Superior temporal gyrus (tissue), 1 donor: ENCODE measurements at regions not wholly inside any gene's neighbourhood (a gene's known extent, or its start where the extent isn't known, plus 50 kb on each side); places are given as distances from the start of the nearest gene placed in this dataset.

ENCODE experiments used
- DNase-seq: peaks from one replicate; pipeline ENCODE4 v3.0.0-alpha.2; 2016; ENCODE audit errors: extremely low spot score

GRCh38 chr20:11716239-11716944, 201.3 kb upstream of the BTBD3 start:
- peak; percentile 67 for DNase-seq

GRCh38 chr20:11716945-11717248, 200.8 kb upstream of the BTBD3 start:
- DNase-seq = no peak

- DNase-seq = no peak
These were observed 200.1 kb upstream of the BTBD3 start for GRCh38 chr20:11717562-11717961.

- DNase-seq = no peak
These were observed 199.1 kb upstream of the BTBD3 start for GRCh38 chr20:11718474-11719094.

DNA sequence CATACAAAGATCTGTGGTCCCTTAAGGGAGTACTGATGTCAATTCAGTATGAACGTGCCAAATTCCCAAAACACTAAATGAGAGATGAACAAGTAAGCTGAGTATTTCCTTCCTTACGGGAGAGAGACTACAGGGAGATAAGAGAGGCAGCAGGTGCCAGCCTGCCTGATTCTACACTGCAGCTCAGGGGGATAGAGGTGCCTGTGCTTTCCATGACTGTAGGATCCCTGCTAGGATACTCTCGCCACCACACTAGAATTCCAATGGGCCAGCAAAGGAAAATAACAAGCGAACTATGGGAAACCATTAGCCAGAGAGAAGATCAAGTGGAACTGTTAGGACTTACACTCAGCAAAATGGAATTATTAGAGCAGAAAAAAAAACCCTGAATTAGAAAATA, 198.5 kb upstream of the BTBD3 start:
- DNase-seq = no peak

DNA sequence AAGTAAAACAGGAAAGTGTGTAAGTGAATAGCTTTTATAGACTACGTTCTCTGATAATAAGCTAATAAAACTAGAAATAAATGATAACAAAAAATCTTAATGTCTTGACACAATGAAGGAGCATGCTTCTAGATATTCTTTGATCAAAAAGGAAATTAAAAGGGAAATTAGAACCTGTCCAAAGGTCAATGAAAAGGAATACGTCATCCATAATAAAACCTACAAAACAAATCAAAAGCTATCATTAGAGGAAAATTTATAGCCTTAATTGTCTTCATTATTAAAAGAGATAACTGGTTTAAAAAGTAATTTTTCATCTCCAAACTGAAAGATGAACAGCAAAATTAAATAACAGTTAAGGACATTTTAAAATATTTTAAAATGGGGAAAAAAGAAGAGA, 196.3 kb upstream of the BTBD3 start:
- DNase-seq = no peak

- no peak for DNase-seq
These were observed 193.6 kb upstream of the BTBD3 start for GRCh38 chr20:11724097-11724496.

- DNase-seq = no peak
These were observed 191.7 kb upstream of the BTBD3 start for GRCh38 chr20:11726026-11726425.

GRCh38 chr20:11727708-11728107, 190.0 kb upstream of the BTBD3 start:
- DNase-seq = no peak

DNA sequence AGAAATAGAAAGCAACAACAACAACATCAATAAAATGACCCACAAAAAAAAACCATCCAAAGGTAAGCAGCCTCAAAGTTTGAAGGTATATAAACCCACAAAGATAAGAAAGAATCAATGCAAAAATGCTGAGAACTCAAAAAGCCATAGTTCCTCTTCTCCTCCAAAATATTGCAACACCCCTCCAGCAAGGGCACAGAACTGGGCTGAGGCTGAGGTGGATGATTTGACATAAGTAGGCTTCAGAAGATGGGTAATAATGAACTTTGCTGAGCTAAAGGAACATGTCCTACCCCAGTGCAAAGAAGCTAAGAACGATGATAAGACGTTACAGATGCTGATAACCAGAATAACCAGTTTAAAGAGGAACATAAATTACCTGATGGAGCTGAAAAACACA, 188.8 kb upstream of the BTBD3 start:
- no peak for DNase-seq

- no peak for DNase-seq
These were observed 187.9 kb upstream of the BTBD3 start for GRCh38 chr20:11729806-11730205.

DNA sequence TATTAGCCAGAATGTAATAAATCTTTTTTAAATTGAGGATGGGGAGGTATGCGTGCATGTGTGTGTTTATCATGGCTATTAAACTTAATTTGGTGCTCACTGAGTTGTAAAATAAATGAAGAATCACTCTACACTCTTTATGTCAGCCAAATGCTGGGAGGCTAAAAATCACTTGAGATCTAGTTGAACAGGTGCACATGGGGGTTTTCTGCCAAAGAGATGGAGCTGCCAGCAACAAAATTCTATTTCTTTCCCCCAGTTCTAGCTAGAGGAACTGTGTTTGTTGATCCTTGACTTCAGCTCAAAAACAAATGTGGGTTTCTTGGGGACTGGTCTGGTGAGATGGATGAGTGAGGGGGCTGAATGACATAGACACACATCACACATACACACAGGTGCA, 183.3 kb upstream of the BTBD3 start:
- DNase-seq = no peak

- DNase-seq = no peak
These were observed 178.8 kb upstream of the BTBD3 start for GRCh38 chr20:11738852-11739251.

DNA sequence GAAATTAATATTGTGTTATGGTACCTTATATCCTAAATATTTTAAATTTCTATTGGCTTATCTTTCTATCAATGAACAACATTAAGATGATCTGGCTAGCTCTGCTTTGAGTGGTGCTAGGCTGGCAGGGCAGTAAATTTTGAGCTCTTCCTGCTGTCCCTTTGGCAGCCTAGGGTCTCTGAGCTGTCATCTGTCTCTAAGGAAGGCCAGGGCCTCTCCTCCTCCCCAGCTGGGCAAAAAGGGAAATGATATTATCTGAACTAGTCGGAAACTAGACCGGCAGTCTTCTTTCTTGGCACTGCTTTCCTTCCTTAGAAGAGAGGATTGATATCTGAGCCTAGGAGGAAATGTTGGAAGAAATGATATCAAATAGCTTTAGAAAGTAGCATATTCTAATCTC, 176.7 kb upstream of the BTBD3 start:
- no peak for DNase-seq

GRCh38 chr20:11745145-11745544, 172.5 kb upstream of the BTBD3 start:
- no peak for DNase-seq

GRCh38 chr20:11748436-11748835, 169.3 kb upstream of the BTBD3 start:
- DNase-seq = no peak

- DNase-seq = no peak
These were observed 165.4 kb upstream of the BTBD3 start for GRCh38 chr20:11752336-11752735.

DNA sequence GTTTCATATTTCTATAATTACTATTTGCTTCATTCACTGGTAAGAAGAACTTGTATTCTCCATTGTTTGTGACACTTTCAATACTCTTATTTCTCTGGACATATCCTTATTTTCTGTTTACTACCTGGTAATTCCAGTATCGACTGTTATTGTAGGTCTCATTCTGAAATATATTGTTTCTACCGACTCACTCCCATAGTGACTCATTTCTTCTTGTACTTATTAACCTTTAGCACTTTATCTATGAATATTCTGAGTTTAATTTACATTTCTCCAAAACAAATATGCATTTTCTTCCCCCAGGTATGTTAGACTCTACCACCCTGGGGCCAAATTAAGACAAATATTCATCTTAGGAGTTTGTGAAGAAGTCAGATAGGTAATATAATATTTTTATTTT, 164.5 kb upstream of the BTBD3 start:
- no peak for DNase-seq

DNA sequence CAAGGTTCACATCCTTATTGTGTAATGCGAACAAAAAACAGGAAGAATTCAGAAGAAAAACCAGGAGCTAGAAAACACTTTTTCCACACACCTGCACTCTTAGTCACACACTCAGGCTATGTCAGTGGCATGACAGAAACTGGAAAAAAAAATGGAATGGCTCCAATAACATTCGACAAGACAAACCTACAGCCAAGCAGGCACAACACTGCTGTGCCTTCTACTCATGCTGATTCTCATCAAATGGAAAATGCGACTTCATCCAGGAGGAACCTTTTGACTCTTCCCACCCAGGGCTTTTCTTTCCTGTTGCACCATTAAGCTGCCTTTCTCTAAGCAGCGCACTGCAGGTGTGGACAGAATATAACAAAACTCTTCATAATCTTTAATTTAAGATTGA, 163.2 kb upstream of the BTBD3 start:
- DNase-seq = no peak

DNA sequence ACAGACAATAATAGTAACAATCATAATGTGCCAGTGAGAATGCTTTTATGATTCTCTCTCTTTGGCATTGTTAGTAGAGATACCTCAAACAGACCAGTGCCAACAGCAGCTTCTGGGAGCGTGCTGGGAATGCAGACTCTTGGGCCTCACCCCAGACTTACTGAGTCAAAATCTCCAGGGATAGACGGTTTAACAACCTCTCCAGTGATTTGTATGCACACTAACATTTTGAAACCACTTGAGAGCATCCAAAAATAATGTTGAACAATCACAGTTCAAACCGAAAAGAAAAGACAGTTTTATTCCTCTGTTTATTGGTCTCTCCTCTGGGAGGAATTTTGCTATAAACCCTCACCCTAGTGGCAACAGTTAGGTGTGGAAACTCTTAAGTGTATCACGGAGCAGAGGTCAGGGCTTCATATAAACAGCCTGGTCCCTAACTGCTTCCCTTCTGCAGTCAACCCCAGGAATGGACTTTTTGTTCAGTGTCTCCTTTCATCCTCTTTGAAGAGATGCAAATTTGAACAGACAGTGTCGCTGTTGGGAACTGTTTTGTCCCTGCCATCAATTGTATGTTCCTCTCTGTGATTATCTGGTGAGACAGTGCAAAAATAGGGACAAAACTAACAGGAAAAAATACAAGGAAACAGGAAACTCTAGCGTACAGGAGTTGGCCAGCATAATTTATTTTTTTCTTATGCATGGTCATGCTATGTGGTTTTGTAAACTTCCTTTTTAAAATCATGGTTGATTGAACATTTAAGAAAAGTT, 162.4 kb upstream of the BTBD3 start:
- peak; percentile 80 for DNase-seq

DNA sequence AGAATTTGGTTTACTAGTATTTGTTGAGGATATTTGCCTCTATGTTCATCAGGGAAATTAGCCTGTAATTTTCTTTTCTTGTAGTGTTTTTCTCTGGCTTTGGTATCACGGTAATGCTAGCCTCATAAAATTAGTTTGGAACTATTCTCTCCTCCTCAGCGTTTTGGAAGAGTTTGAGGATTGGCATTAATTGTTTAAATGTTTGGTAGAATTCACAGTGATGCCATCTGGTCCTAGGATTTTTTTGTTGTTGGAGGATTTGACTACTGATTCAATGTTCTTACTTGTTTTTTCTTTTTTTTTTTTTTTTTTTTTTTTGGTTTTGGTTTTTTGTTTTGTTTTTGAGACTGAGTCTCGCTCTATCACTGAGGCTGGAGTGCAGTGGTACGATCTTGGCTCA, 156.2 kb upstream of the BTBD3 start:
- DNase-seq = no peak

GRCh38 chr20:11766961-11767360, 150.7 kb upstream of the BTBD3 start:
- DNase-seq = no peak

DNA sequence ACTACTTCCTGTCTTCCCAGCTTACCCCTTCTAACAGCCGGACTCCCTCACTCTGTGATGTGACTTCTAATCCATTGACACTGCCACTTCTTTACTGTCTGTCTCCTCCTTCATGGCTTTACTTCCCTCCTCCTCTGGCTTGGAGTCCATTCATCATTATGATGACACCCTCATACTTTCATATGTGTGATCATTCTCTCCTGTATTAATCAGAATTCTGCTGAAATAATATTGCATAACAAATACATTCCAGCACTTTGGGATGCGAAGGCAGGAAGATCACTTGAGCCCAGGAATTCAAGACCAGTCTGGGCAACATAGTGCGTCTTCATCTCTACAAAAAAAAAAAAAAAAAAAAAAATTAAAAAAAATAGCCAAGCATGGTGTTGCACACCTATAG, 147.9 kb upstream of the BTBD3 start:
- no peak for DNase-seq
